Putamen (tissue), 1 donor: ENCODE measurements at regions not wholly inside any gene's neighbourhood (a gene's known extent, or its start where the extent isn't known, plus 50 kb on each side); places are given as distances from the start of the nearest gene placed in this dataset.

Experiments
- DNase-seq: peaks from one replicate; pipeline ENCODE4 v3.0.0-alpha.2; 2016; ENCODE audit warnings: low spot score

GRCh38 chr11:26186389-26186788, 145.5 kb upstream of the ANO3 start:
- DNase-seq, result no peak

GRCh38 chr11:26187639-26188038, 144.3 kb upstream of the ANO3 start:
- no peak for DNase-seq

GRCh38 chr11:26188554-26188953, 143.4 kb upstream of the ANO3 start:
- no peak for DNase-seq

DNA sequence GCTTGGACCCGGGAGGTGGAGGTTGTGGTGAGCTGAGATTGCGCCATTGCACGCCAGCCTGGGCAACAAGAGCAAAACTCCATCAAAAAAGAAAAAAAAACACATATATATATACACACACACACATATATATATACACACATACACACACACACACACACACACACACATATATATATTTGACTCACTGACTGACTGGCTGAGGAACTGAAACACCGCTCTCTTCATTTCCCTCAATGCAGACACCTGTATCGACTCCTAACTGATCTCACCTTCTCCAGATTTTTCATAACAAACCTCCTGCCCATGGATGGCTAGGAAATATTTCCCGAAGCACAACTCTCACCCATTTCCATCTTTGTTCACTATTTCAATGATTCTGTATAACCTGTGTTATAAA, 140.7 kb upstream of the ANO3 start:
- DNase-seq, result no peak

GRCh38 chr11:26193694-26194365, 138.1 kb upstream of the ANO3 start:
- no peak for DNase-seq

DNA sequence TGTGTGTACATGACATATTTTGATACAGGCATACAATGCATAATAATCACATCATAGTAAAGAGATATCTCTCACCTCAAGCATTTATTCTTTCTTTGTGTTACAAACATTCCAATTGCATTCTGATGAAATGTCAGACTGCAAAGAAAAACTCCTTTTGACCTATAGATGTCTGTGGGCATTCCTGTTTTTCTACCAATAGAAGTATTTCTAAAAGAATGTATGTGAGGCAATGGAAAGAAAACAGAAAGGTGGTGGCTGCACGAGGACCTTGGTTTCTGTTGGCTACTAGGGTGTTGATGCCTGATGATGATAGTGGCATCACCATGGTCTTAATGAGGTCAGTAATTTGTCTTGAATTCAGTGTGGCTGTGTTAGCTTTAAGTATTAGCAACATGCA, 137.0 kb upstream of the ANO3 start:
- no peak for DNase-seq

- DNase-seq, result no peak
Observed at GRCh38 chr11:26198532-26199096, 133.3 kb upstream of the ANO3 start.

DNA sequence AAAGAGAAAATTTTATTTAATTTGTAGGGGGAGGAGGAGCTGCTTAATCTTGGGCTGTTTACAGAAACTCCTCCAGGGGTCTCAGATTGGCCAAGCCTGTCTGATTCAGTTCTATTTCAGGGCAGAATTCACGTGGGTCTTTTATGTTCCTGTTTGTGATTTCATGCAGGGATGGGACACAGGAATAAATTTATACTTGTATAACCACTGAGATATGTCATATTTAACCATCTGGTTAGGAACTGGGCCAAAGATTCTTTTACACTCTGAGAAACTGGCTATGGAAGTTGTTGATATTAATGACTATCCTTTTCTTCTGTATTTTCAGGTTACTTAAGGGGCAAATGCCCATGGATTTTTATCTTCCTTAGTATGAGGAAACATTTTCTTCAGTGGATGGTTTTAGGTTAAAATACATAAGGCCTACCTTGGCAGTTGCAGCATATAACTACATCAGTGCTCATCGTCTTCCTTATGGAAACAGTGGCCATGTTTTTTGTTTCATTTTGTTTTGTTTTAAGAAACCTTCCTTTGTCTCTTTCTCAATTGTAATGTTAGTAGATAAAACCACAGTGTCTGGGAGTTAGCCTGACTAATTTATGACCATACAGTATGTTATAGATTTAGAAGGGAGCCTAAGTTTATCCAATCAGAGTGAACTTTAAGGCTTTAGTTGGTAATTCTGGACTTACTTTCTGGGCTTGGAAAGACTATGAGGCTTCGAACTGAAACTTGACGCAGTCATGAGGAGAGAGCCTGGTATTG, 132.4 kb upstream of the ANO3 start:
- no peak for DNase-seq

- no peak for DNase-seq
Observed at GRCh38 chr11:26201411-26201810, 130.5 kb upstream of the ANO3 start.

DNA sequence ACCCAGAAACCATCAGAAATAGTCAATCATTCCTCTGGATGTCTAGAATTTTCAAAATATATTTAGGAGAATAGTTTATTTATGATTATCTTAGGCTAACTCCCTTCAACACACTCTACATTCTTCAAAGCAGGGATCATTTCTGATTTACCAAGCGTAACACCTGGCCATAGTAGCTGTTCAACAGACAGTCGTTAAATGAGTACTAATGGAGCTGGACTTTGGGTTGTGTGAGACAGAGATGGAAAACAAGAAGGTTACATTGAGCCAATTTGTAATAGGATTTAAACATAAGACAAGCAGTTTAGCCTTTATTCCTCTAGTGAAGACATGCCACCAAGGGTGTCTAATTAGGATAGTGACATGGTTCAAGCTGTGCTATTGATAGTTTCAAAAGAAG, 129.2 kb upstream of the ANO3 start:
- no peak for DNase-seq

GRCh38 chr11:26204101-26204500, 127.8 kb upstream of the ANO3 start:
- DNase-seq, result no peak

DNA sequence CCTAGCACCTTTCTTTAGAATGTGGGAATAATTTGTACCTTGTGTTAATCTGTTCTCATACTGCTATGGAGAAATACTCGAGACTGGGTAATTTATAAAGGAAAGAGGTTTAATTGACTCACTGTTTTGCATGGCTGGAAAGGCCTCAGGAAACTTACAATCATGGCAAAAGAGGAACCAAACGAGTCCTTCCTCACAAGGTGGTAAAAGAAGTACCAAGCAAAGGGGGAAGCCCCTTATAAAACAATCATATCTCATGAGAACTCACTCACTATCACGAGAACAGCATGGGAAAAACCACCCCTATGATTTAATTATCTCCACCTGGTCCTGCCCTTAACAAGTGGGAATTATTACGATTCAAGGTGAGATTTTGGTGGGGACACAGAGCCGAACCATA, 127.1 kb upstream of the ANO3 start:
- no peak for DNase-seq

- DNase-seq, result no peak
Observed at GRCh38 chr11:26219183-26220117, 112.5 kb upstream of the ANO3 start.

DNA sequence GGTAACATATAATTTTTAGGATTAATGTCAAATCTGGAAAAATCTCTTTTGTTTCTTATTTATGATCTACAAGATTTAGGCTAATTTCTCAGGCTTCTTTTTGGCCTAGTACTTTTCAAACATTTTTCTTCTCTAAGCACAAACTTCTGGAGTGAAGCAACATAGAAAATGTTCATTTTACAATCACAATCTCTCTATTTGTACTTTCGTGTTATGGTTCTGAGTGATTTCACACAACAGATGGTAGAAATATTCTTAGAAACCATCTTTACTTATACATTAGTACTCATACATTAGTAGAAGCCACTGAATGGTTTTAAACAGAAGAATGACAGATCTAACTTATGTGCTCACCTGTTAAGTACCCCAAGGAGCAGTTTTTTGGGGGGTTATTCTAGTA, 106.3 kb upstream of the ANO3 start:
- DNase-seq, result no peak

DNA sequence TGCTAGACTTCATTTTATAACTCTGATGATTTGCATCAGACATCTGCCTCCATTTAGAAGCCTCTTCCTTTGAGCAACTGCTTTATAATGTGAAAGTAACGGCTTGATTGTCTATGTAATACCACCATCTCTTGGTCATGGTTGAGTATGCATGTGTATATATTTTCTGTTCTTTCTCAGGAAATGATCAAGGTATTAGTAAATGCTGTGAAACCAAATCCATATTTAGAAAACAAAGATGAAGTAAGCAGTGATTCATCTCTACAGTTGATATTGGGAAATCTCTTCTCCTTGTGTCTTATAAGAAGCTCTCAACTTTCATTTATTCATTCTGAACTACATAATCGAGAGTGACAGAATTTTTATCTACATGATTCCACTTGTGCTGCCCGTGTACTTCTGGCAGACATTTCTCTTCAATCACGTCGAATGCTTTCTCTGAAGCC, 104.6 kb upstream of the ANO3 start:
- peak; percentile 11 for DNase-seq

GRCh38 chr11:26227883-26228502, 103.9 kb upstream of the ANO3 start:
- no peak for DNase-seq

- no peak for DNase-seq
Observed at GRCh38 chr11:26228778-26229177, 103.2 kb upstream of the ANO3 start.

DNA sequence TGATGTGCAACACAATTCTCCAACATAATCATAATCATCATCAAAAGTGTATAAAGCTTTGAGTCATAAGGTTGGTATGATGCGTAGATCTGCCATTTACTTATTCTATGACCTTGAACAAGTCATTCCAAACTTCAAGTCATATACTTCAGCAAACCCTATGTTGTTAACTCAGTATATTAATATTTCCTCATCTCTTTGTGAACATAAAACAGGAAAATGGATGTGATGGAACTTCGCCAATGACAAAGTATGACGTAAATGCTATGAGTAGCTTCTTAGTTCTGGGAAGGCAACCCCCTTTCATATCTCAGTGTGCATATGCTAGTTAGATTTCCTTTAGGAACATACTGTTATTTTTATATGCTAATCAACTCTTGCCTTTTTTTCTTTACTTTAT, 102.7 kb upstream of the ANO3 start:
- DNase-seq, result no peak

DNA sequence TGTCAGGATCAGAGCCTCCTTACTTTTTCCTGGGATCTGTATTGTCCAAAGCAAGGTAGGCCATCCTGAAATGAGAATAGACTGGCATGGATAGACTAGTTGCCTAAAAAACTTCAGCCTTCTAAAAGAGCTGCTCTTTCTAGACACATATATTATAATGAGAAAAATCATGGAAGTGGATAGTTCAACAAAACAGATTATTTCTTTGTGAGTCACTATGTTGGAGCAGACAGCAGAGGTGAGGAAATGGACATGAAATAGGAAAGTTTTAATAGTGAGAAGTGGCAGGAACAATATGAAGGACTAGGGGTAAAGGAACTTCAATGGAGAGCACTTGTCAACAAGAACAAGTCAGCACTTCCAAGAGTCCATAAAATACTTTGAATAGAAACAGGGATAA, 101.9 kb upstream of the ANO3 start:
- DNase-seq, result no peak

- DNase-seq, result no peak
Observed at GRCh38 chr11:26231252-26231661, 100.7 kb upstream of the ANO3 start.

- no peak for DNase-seq
Observed at GRCh38 chr11:26234451-26234850, 97.5 kb upstream of the ANO3 start.

GRCh38 chr11:26243426-26243825, 88.5 kb upstream of the ANO3 start:
- DNase-seq, result no peak
